ENCODE measurements at regions not wholly inside any gene's neighbourhood (a gene's known extent, or its start where the extent isn't known, plus 50 kb on each side); places are given as distances from the start of the nearest gene placed in this dataset.

DNA sequence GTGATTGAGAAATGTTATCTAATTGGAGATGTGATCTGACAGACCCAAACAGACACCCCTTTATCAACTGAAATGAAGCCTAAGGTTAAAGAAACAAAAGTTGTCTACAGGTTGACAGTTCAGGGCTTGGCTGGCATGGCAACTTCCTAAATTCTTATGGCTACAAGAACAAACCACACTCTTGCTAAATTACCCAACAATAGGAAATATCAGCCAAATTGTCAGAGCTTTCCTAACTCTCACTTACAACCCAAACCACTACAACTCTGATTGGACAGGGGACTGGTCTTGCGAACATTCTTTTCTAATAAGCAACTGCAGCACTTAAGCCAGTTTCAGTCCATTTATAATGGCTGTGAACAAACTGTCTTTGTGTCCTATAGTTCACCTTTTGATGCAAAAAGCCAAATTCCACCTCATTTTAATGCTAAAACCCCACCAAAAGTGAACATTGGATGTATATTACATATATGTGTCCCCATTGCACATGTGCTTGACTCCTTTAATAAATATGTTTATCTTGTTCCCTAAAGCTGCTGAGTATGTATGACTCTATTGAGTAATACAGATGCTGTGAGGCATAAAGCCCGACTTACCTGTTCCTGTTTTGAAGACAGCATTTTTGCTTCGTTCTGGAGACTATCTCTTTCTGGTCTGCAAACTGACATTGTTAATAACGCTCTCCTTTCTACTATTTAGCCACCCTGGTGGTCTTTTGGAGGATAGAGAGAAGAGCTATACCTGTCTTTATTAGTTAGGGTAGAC is 101.3 kb upstream of the HMCN1 start:
- TF ChIP-seq, protein P1, sequence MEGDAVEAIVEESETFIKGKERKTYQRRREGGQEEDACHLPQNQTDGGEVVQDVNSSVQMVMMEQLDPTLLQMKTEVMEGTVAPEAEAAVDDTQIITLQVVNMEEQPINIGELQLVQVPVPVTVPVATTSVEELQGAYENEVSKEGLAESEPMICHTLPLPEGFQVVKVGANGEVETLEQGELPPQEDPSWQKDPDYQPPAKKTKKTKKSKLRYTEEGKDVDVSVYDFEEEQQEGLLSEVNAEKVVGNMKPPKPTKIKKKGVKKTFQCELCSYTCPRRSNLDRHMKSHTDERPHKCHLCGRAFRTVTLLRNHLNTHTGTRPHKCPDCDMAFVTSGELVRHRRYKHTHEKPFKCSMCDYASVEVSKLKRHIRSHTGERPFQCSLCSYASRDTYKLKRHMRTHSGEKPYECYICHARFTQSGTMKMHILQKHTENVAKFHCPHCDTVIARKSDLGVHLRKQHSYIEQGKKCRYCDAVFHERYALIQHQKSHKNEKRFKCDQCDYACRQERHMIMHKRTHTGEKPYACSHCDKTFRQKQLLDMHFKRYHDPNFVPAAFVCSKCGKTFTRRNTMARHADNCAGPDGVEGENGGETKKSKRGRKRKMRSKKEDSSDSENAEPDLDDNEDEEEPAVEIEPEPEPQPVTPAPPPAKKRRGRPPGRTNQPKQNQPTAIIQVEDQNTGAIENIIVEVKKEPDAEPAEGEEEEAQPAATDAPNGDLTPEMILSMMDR (IDR thresholded peaks at IDR 0.05): no peak
- TF ChIP-seq POLR2A (IDR thresholded peaks at IDR 0.05): no peak
- no peak for TF ChIP-seq POLR2AphosphoS5 (IDR thresholded peaks at IDR 0.05)
- no peak for TF ChIP-seq EP300 (IDR thresholded peaks at IDR 0.05)

All from sigmoid colon (tissue), 4 donors.